Parathyroid adenoma (tissue), 2 donors: ENCODE measurements at regions not wholly inside any gene's neighbourhood (a gene's known extent, or its start where the extent isn't known, plus 50 kb on each side); places are given as distances from the start of the nearest gene placed in this dataset.

Experiments used
- H2AFZ ChIP-seq: fragments of 300-600 bp; sonication (generic); one replicate; pipeline ENCODE4 v1.7.0; 2017; ENCODE audit warnings: antibody characterized with exemption, mild to moderate bottlenecking
- H3K27ac ChIP-seq: fragments of 300-600 bp; sonication (generic); one replicate; pipeline ENCODE4 v1.7.0; 2017
- H3K27me3 ChIP-seq: fragments of 300-600 bp; sonication (generic); one replicate; pipeline ENCODE4 v1.7.0; 2017; ENCODE audit warnings: low read length; ENCODE audit not compliant: control insufficient read depth, insufficient read depth
- H3K36me3 ChIP-seq: fragments of 300-600 bp; sonication (generic); one replicate; pipeline ENCODE4 v1.7.0; 2017; ENCODE audit warnings: low read length; ENCODE audit not compliant: control insufficient read depth, insufficient read depth
- H3K4me1 ChIP-seq: fragments of 300-600 bp; sonication (generic); one replicate; pipeline ENCODE4 v1.7.0; 2017; ENCODE audit warnings: control low read depth
- H3K4me2 ChIP-seq: fragments of 300-600 bp; sonication (generic); one replicate; pipeline ENCODE4 v1.7.0; 2017; ENCODE audit warnings: low read length
- H3K4me3 ChIP-seq: fragments of 300-600 bp; sonication (generic); one replicate; pipeline ENCODE4 v1.7.0; 2017; ENCODE audit warnings: low read depth, low read length
- H3K79me2 ChIP-seq: fragments of 300-600 bp; sonication (generic); one replicate; pipeline ENCODE4 v1.7.0; 2017; ENCODE audit warnings: control low read depth
- H3K9ac ChIP-seq: fragments of 300-600 bp; sonication (generic); one replicate; pipeline ENCODE4 v1.7.0; 2017; ENCODE audit warnings: mild to moderate bottlenecking
- H3K9me3 ChIP-seq: fragments of 300-600 bp; sonication (generic); one replicate; pipeline ENCODE4 v1.7.0; 2017; ENCODE audit warnings: low read length; ENCODE audit not compliant: control insufficient read depth
- TF ChIP-seq, protein P1 (sequence below): fragments of 300-600 bp; sonication (generic); IDR thresholded peaks from one replicate; pipeline ENCODE4 v1.7.0; 2017; ENCODE audit warnings: antibody characterized with exemption, mild to moderate bottlenecking
- donor health status: primary hyperparathyroidism.

- no peak overlapping the region for H3K27ac ChIP-seq
- no peak overlapping the region for H3K4me2 ChIP-seq
- no peaks in the 10 kb centered on the region for H3K36me3 ChIP-seq
- no peaks in the 10 kb centered on the region for H3K27me3 ChIP-seq
- H3K9ac ChIP-seq = no peak overlapping the region
- no peak overlapping the region for H2AFZ ChIP-seq
- H3K4me3 ChIP-seq = no peak overlapping the region
- H3K9me3 ChIP-seq = no peaks in the 10 kb centered on the region
- H3K79me2 ChIP-seq = no peaks in the 10 kb centered on the region
- TF ChIP-seq, protein P1, sequence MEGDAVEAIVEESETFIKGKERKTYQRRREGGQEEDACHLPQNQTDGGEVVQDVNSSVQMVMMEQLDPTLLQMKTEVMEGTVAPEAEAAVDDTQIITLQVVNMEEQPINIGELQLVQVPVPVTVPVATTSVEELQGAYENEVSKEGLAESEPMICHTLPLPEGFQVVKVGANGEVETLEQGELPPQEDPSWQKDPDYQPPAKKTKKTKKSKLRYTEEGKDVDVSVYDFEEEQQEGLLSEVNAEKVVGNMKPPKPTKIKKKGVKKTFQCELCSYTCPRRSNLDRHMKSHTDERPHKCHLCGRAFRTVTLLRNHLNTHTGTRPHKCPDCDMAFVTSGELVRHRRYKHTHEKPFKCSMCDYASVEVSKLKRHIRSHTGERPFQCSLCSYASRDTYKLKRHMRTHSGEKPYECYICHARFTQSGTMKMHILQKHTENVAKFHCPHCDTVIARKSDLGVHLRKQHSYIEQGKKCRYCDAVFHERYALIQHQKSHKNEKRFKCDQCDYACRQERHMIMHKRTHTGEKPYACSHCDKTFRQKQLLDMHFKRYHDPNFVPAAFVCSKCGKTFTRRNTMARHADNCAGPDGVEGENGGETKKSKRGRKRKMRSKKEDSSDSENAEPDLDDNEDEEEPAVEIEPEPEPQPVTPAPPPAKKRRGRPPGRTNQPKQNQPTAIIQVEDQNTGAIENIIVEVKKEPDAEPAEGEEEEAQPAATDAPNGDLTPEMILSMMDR = no peak
- no peaks in the 10 kb centered on the region for H3K4me1 ChIP-seq
These were observed 110.3 kb downstream of the ADRA2A start for GRCh38 chr10:111187096-111187495.

- Histone ChIP-seq H3K36me3 (no peaks in the 10 kb centered on the region), H3K9me3 (no peaks in the 10 kb centered on the region), H3K27ac (no peak overlapping the region), H3K4me3 (no peak overlapping the region), H3K79me2 (no peaks in the 10 kb centered on the region), H3K27me3 (no peaks in the 10 kb centered on the region), H2AFZ (no peak overlapping the region), H3K4me1 (no peaks in the 10 kb centered on the region), H3K4me2 (no peak overlapping the region), H3K9ac (no peak overlapping the region)
- TF ChIP-seq, protein P1 = no peak
These were observed 122.8 kb downstream of the ADRA2A start for GRCh38 chr10:111199587-111199986.

DNA sequence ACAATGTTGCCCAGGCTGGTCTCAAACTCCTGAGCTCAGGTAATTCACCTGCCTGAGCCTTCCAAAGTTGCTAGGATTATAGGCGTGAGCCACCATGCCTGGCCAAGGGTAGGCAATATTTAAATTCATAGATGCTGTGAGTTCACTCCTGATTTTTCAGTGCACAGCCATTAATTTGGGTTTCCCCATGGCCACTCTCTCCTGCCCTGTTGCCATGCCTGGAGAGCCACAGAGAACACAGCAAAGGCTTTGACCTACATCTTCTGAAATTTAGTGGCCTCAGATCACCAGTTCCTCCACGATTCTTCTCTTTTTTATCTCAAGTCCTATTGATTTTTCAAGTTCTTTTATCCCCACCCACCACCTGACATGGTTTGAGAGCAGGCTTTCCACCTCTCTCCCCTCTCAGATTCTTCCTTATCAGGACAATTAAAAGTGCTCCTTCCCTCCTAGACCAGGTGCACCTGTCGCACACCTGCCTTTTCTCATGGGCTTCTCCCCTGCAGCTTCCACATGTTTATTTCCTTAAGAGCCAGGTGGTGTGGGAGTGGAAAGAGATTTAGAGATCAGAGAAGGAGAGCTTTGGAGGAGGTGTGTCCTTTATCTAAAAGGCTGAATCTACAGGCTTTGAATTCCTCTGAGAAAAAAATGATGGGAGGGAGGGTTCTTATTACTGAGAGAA lies 123.8 kb downstream of the ADRA2A start:
- no peak overlapping the region for H3K4me2 ChIP-seq
- H3K4me3 ChIP-seq = no peak overlapping the region
- no peak overlapping the region for H3K9ac ChIP-seq
- TF ChIP-seq, protein P1 = no peak
- H3K27me3 ChIP-seq = no peaks in the 10 kb centered on the region
- no peaks in the 10 kb centered on the region for H3K79me2 ChIP-seq
- no peaks in the 10 kb centered on the region for H3K9me3 ChIP-seq
- H2AFZ ChIP-seq = no peak overlapping the region
- H3K4me1 ChIP-seq = no peaks in the 10 kb centered on the region
- H3K27ac ChIP-seq = no peak overlapping the region
- no peaks in the 10 kb centered on the region for H3K36me3 ChIP-seq

GRCh38 chr10:111203615-111204014 lies 126.8 kb downstream of the ADRA2A start:
- Histone ChIP-seq H3K4me1 (no peaks in the 10 kb centered on the region), H3K79me2 (no peaks in the 10 kb centered on the region), H3K4me2 (no peak overlapping the region), H2AFZ (no peak overlapping the region), H3K27ac (no peak overlapping the region), H3K4me3 (no peak overlapping the region), H3K36me3 (no peaks in the 10 kb centered on the region), H3K9me3 (no peaks in the 10 kb centered on the region), H3K27me3 (no peaks in the 10 kb centered on the region), H3K9ac (no peak overlapping the region)
- TF ChIP-seq, protein P1 = no peak

GRCh38 chr10:111204838-111205237 lies 128.0 kb downstream of the ADRA2A start:
- H3K27ac ChIP-seq = no peak overlapping the region

More at GRCh38 chr10:111204838-111205237, 128.0 kb downstream of the ADRA2A start:
- H3K27me3 ChIP-seq = no peaks in the 10 kb centered on the region
- H3K4me3 ChIP-seq = no peak overlapping the region
- H2AFZ ChIP-seq = no peak overlapping the region
- no peaks in the 10 kb centered on the region for H3K79me2 ChIP-seq
- H3K4me1 ChIP-seq = no peaks in the 10 kb centered on the region
- H3K9ac ChIP-seq = no peak overlapping the region
- H3K4me2 ChIP-seq = no peak overlapping the region
- no peaks in the 10 kb centered on the region for H3K9me3 ChIP-seq
- TF ChIP-seq, protein P1 = no peak
- no peaks in the 10 kb centered on the region for H3K36me3 ChIP-seq
